ENCODE measurements at regions not wholly inside any gene's neighbourhood (a gene's known extent, or its start where the extent isn't known, plus 50 kb on each side); places are given as distances from the start of the nearest gene placed in this dataset.

GRCh38 chr2:147662221-147662620, 182.6 kb upstream of the ACVR2A start:
- DNase-seq: no peak
- intact Hi-C loops (cut with DNase I, micrococcal nuclease): loop anchor here (5.0 kb wide), 2 partner anchors 40 to 180 kb away; no protein-coding TSS in a partner anchor

GRCh38 chr2:147660680-147661079, 184.1 kb upstream of the ACVR2A start:
- ChIA-PET CTCF (no interaction called here), POLR2A (interaction anchor here (0.9 kb wide), 1 partner anchor 184 kb away, joined by 3 read pairs; the partner anchor contains the start of gene ACVR2A)
- Mint-ChIP-seq H3K4me1 (ENCODE audit: low read depth) (peaks cover 47% of the 10 kb centered on the region), H3K36me3 (ENCODE audit: low read depth) (peaks cover 8% of the 10 kb centered on the region), H3K4me3 (no peak overlapping the region), H3K27me3 (no peaks in the 10 kb centered on the region), H3K27ac (no peak overlapping the region), H3K9me3 (no peaks in the 10 kb centered on the region)
- Histone ChIP-seq H3K27me3 (ENCODE audit: control insufficient read depth in 1 of 2, insufficient read depth in 2 of 2, low read length in 2 of 2) (no peaks in the 10 kb centered on the region), H3K27ac (ENCODE audit: low read depth in 1 of 2, low read length in 2 of 2) (no peak overlapping the region), H3K4me3 (ENCODE audit: low read length) (no peak overlapping the region), H3K4me1 (ENCODE audit: insufficient read depth, low read length) (peaks cover 19% of the 10 kb centered on the region), H3K36me3 (ENCODE audit: insufficient read depth, low read length) (no peaks in the 10 kb centered on the region), H3K9me3 (ENCODE audit: control insufficient read depth in 1 of 2, insufficient read depth in 1 of 2, low read length in 2 of 2) (no peaks in the 10 kb centered on the region)
- DNase-seq (no peak), ATAC-seq (ENCODE audit: poor library complexity) (no peak)
- intact Hi-C loops (cut with DNase I, micrococcal nuclease): loop anchor here (5.0 kb wide), 2 partner anchors 38 to 182 kb away; no protein-coding TSS in a partner anchor
- no peak for TF ChIP-seq CTCF (IDR thresholded peaks at IDR 0.05)

More at GRCh38 chr2:147662221-147662620, 182.6 kb upstream of the ACVR2A start:
- Mint-ChIP-seq H3K4me3 (peak overlapping the region; percentile 9), H3K36me3 (ENCODE audit: low read depth) (peaks cover 8% of the 10 kb centered on the region), H3K9me3 (no peaks in the 10 kb centered on the region), H3K4me1 (ENCODE audit: low read depth) (peaks cover 48% of the 10 kb centered on the region), H3K27me3 (no peaks in the 10 kb centered on the region), H3K27ac (peak overlapping the region; percentile 91)
- H3K36me3 ChIP-seq (ENCODE audit: insufficient read depth, low read length): no peaks in the 10 kb centered on the region
- no peaks in the 10 kb centered on the region for H3K27me3 ChIP-seq (ENCODE audit: control insufficient read depth in 1 of 2, insufficient read depth in 2 of 2, low read length in 2 of 2)
- peak overlapping the region; percentile 41 to 90 for H3K27ac ChIP-seq (ENCODE audit: low read depth in 1 of 2, low read length in 2 of 2)
- CTCF ChIA-PET: no interaction called here
- POLR2A ChIA-PET: interaction anchor here (2.6 kb wide), 1 partner anchor 183 kb away, joined by 25 read pairs; the partner anchor contains the start of gene ACVR2A
- no peak for TF ChIP-seq CTCF (IDR thresholded peaks at IDR 0.05)
- ATAC-seq (ENCODE audit: poor library complexity): no peak
- H3K4me1 ChIP-seq (ENCODE audit: insufficient read depth, low read length): peaks cover 19% of the 10 kb centered on the region
- H3K9me3 ChIP-seq (ENCODE audit: control insufficient read depth in 1 of 2, insufficient read depth in 1 of 2, low read length in 2 of 2): no peaks in the 10 kb centered on the region
- H3K4me3 ChIP-seq (ENCODE audit: low read length): no peak overlapping the region

- no peaks in the 10 kb centered on the region for H3K36me3 ChIP-seq (ENCODE audit: insufficient read depth, low read length)
- Mint-ChIP-seq H3K36me3 (ENCODE audit: low read depth) (peaks cover 8% of the 10 kb centered on the region), H3K4me3 (no peak overlapping the region), H3K27ac (no peak overlapping the region), H3K4me1 (ENCODE audit: low read depth) (peaks cover 42% of the 10 kb centered on the region), H3K9me3 (no peaks in the 10 kb centered on the region), H3K27me3 (no peaks in the 10 kb centered on the region)
- peaks cover 15% of the 10 kb centered on the region for H3K4me1 ChIP-seq (ENCODE audit: insufficient read depth, low read length)
- H3K27ac ChIP-seq (ENCODE audit: low read depth in 1 of 2, low read length in 2 of 2): no peak overlapping the region
- H3K27me3 ChIP-seq (ENCODE audit: control insufficient read depth in 1 of 2, insufficient read depth in 2 of 2, low read length in 2 of 2): no peaks in the 10 kb centered on the region
- ChIA-PET CTCF (no interaction called here), POLR2A (interaction anchor here (0.8 kb wide), 1 partner anchor 28 kb away, joined by 3 read pairs; no protein-coding TSS in a partner anchor)
- intact Hi-C loops (cut with DNase I, micrococcal nuclease): no loop called here
- H3K4me3 ChIP-seq (ENCODE audit: low read length): no peak overlapping the region
- no peaks in the 10 kb centered on the region for H3K9me3 ChIP-seq (ENCODE audit: control insufficient read depth in 1 of 2, insufficient read depth in 1 of 2, low read length in 2 of 2)
- no peak for ATAC-seq (ENCODE audit: poor library complexity)
- DNase-seq: no peak
- no peak for TF ChIP-seq CTCF (IDR thresholded peaks at IDR 0.05)
Observed at GRCh38 chr2:147659051-147659450, 185.8 kb upstream of the ACVR2A start.
